ENCODE measurements at regions not wholly inside any gene's neighbourhood (a gene's known extent, or its start where the extent isn't known, plus 50 kb on each side); places are given as distances from the start of the nearest gene placed in this dataset.

DNA sequence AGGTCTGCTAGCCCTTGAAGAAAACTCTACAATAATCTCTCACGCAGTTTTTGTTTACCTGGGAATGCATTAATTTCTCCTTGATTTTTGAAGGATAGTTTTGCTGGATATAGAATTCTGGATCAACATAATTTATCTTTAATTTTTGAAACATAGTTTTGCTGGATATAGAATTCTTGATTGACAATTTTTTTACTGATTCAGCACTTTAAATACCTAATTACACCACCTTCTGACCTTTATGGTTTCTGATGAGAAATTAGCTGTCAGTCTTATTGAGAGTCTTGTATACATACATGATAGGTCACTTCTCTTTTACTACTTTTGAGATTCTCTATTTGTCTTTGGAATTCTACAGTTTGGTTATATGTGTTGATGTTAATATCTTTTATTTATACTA is 741.6 kb downstream of the FGF9 start:
- H3K36me3 Mint-ChIP-seq (ENCODE audit: low read depth) = no peaks in the 10 kb centered on the region

DNA sequence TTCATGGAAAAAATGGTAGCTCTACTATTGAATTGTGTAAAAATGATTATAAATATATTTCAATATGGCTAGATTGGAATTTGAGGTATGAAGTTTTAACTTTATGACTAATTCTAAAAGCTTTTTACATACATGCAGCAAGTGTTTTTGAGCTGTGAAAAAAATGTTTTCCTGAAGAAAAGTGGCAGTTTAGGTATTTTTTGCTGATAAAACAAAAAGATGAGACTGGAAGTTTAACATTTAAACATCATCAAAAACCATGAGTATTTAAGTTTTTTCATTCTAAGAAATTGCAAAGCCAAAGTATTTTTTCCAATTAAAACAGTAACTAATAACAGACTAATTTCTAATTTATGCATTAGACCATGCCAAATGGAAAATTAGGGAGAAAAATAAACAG is 751.1 kb downstream of the FGF9 start:
- no peaks in the 10 kb centered on the region for H3K36me3 Mint-ChIP-seq (ENCODE audit: low read depth)
- no peak for DNase-seq
- H3K27ac ChIP-seq (ENCODE audit: low read depth, low read length) = no peak overlapping the region
- H3K4me3 ChIP-seq (ENCODE audit: low read length) = no peak overlapping the region
- TF ChIP-seq, protein P1, sequence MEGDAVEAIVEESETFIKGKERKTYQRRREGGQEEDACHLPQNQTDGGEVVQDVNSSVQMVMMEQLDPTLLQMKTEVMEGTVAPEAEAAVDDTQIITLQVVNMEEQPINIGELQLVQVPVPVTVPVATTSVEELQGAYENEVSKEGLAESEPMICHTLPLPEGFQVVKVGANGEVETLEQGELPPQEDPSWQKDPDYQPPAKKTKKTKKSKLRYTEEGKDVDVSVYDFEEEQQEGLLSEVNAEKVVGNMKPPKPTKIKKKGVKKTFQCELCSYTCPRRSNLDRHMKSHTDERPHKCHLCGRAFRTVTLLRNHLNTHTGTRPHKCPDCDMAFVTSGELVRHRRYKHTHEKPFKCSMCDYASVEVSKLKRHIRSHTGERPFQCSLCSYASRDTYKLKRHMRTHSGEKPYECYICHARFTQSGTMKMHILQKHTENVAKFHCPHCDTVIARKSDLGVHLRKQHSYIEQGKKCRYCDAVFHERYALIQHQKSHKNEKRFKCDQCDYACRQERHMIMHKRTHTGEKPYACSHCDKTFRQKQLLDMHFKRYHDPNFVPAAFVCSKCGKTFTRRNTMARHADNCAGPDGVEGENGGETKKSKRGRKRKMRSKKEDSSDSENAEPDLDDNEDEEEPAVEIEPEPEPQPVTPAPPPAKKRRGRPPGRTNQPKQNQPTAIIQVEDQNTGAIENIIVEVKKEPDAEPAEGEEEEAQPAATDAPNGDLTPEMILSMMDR (conservative IDR thresholded peaks at IDR 0.05) = no peak
- no peaks in the 10 kb centered on the region for H3K27me3 Mint-ChIP-seq (ENCODE audit: insufficient read depth)
- no peak overlapping the region for H3K9ac ChIP-seq (ENCODE audit: extremely low read depth, low read length, poor library complexity, severe bottlenecking)
- H3K4me1 ChIP-seq (ENCODE audit: control insufficient read depth, insufficient read depth, low read length) = no peaks in the 10 kb centered on the region
- H3K27ac Mint-ChIP-seq = no peak overlapping the region
- H3K27me3 ChIP-seq (ENCODE audit: control insufficient read depth, insufficient read depth, low read length, poor library complexity, severe bottlenecking) = no peaks in the 10 kb centered on the region
- H3K36me3 ChIP-seq (ENCODE audit: control insufficient read depth, insufficient read depth, low read length) = no peaks in the 10 kb centered on the region
- H3K9me3 ChIP-seq (ENCODE audit: control insufficient read depth, low read length) = no peaks in the 10 kb centered on the region
- no peaks in the 10 kb centered on the region for H3K4me1 Mint-ChIP-seq
- no peak overlapping the region for H3K4me3 Mint-ChIP-seq
- no peaks in the 10 kb centered on the region for H3K9me3 Mint-ChIP-seq

More for the DNA sequence above, 741.6 kb downstream of the FGF9 start:
- TF ChIP-seq, protein P1 (conservative IDR thresholded peaks at IDR 0.05) = no peak
- peaks cover 21% of the 10 kb centered on the region for H3K9me3 Mint-ChIP-seq
- no peak overlapping the region for H3K9ac ChIP-seq (ENCODE audit: extremely low read depth, low read length, poor library complexity, severe bottlenecking)
- peaks cover 18% of the 10 kb centered on the region for H3K9me3 ChIP-seq (ENCODE audit: control insufficient read depth, low read length)
- no peak overlapping the region for H3K27ac ChIP-seq (ENCODE audit: low read depth, low read length)
- DNase-seq = no peak
- H3K4me3 Mint-ChIP-seq = no peak overlapping the region
- no peak overlapping the region for H3K27ac Mint-ChIP-seq
- no peaks in the 10 kb centered on the region for H3K4me1 ChIP-seq (ENCODE audit: control insufficient read depth, insufficient read depth, low read length)
- H3K27me3 Mint-ChIP-seq (ENCODE audit: insufficient read depth) = no peaks in the 10 kb centered on the region
- no peak overlapping the region for H3K4me3 ChIP-seq (ENCODE audit: low read length)
- no peaks in the 10 kb centered on the region for H3K4me1 Mint-ChIP-seq
- no peaks in the 10 kb centered on the region for H3K27me3 ChIP-seq (ENCODE audit: control insufficient read depth, insufficient read depth, low read length, poor library complexity, severe bottlenecking)
- 83% methylated on average over 1 of the region's 1 CpG; no CpG with 5 or more reads in 1 of the 2 experiments for WGBS, 2 experiments (ENCODE audit: insufficient coverage in 1 of 2, insufficient read length in 1 of 2)
- no peaks in the 10 kb centered on the region for H3K36me3 ChIP-seq (ENCODE audit: control insufficient read depth, insufficient read depth, low read length)

DNA sequence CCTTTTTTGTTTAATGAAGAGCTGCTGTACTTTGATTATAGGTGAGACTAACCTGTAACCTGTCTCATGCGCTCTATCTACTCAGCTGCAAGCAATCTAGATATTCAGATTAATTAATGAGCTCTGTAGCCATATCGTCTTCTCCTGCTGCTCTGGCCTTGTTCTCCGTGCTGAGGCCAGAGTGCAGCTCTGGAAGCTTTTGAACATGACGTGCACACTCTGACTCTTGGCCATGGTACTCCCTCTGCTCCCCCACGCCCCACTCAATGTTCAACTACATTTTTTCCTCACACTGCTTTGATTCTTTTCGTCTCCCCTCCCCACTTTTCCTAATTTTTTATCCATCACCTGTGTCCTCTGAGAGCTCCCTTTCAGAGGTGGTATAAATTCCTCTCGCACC is 751.8 kb downstream of the FGF9 start:
- H3K4me3 ChIP-seq (ENCODE audit: low read length) = no peak overlapping the region
- H3K9me3 ChIP-seq (ENCODE audit: control insufficient read depth, low read length) = no peaks in the 10 kb centered on the region
- Mint-ChIP-seq H3K4me1 (no peaks in the 10 kb centered on the region), H3K9me3 (no peaks in the 10 kb centered on the region), H3K27me3 (ENCODE audit: insufficient read depth) (no peaks in the 10 kb centered on the region), H3K36me3 (ENCODE audit: low read depth) (no peaks in the 10 kb centered on the region), H3K27ac (no peak overlapping the region), H3K4me3 (no peak overlapping the region)
- no peaks in the 10 kb centered on the region for H3K36me3 ChIP-seq (ENCODE audit: control insufficient read depth, insufficient read depth, low read length)
- no peak overlapping the region for H3K9ac ChIP-seq (ENCODE audit: extremely low read depth, low read length, poor library complexity, severe bottlenecking)
- H3K4me1 ChIP-seq (ENCODE audit: control insufficient read depth, insufficient read depth, low read length) = no peaks in the 10 kb centered on the region
- no peak for DNase-seq
- no peaks in the 10 kb centered on the region for H3K27me3 ChIP-seq (ENCODE audit: control insufficient read depth, insufficient read depth, low read length, poor library complexity, severe bottlenecking)
- H3K27ac ChIP-seq (ENCODE audit: low read depth, low read length) = no peak overlapping the region
- WGBS, 2 experiments (ENCODE audit: insufficient coverage in 1 of 2, insufficient read length in 1 of 2) = 93 to 98% methylated on average over 5 to 7 of the region's 7 CpGs
- TF ChIP-seq, protein P1 (conservative IDR thresholded peaks at IDR 0.05) = no peak
